NCI-H1930 (cell line): ENCODE measurements at regions not wholly inside any gene's neighbourhood (a gene's known extent, or its start where the extent isn't known, plus 50 kb on each side); places are given as distances from the start of the nearest gene placed in this dataset.

ENCODE experiments used
- DNase-seq, 2 experiments: peaks; one replicate each; lab custom pipeline; 2025; lab: John Stamatoyannopoulos, UW

- no peak for DNase-seq
Observed at GRCh38 chr7:53699215-53699837, 663.9 kb downstream of the POM121L12 start.

DNA sequence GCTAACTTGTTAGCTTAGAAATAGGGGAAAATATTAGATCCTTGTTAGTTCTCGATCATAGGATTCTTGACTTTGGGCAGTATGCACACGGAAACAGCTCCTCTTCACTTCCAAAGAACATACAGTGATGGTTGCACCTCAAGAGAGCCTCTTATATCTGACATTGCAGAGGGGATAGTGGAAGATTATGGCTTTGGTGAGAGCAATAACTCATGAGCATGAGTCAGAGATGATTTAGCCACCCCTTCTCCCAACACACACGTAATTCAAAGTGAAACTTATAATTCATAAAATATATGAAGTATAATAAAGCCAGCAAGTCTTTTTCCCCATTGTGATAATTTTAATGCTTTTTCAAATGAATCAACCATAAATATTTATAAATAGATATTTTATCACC, 683.7 kb downstream of the POM121L12 start:
- no peak for DNase-seq

DNA sequence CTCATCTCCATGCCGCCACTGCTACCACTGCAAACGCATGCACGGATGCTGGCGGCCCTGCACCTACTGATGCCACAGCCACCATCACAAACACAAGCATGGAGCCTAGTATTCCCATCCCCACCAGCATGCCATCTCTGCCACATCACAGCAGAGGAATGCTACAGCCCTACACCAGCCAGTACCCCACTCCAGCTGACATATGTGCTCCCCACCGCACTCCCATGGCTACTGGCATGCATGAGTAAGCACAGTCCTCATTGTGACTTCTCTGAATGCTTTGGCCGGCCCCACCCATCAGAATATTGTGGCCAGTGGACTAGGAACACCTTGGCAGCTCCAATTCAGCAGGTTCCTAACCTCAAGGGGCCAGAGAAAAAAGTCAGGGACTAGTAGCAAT, 705.5 kb downstream of the POM121L12 start:
- no peak for DNase-seq

GRCh38 chr7:53743697-53744402, 708.4 kb downstream of the POM121L12 start:
- no peak for DNase-seq

GRCh38 chr7:53744403-53744760, 708.9 kb downstream of the POM121L12 start:
- no peak for DNase-seq

- DNase-seq = no peak
Observed at GRCh38 chr7:53756946-53757345, 721.5 kb downstream of the POM121L12 start.

- DNase-seq = no peak
Observed at GRCh38 chr7:53768186-53768585, 732.8 kb downstream of the POM121L12 start.

- no peak for DNase-seq
Observed at GRCh38 chr7:53771701-53772100, 736.3 kb downstream of the POM121L12 start.

DNA sequence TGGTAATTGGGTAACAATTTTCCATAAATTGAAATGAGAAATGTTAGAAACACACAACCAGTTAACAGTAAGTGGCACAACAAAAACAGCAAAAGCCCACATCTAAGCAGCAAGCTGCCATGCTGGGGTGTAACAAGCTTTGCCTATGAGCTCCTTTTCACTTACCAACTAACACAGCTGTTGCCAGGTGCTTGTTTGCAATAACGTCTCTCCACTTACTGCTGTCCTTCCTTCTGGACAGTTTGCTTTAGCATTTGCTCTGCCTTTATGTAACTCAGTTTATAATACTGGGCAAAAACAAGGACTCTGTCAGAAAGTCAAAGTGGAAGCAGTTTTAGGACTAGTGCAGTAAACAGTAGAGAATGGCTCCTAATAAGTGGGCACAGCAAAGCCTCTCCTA, 740.9 kb downstream of the POM121L12 start:
- no peak for DNase-seq

DNA sequence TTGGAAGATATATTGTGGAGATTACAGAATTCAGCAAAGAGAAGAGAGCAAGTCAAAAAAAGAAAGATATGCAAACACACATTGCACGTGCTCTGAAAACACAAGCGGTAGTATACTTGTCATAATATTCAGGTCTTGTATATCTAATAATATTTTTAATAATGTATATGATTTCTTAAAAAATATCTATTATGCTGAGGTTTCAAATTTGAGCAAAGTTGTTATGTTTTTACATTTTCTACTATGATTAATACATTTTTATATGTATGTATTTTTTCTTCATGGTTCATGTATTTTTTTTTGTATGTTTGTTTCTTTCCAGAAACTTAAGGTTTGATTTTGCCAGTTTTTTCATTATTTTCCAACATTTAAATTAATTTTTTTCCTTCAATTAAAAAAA, 752.4 kb upstream of the VSTM2A start:
- DNase-seq = no peak

DNA sequence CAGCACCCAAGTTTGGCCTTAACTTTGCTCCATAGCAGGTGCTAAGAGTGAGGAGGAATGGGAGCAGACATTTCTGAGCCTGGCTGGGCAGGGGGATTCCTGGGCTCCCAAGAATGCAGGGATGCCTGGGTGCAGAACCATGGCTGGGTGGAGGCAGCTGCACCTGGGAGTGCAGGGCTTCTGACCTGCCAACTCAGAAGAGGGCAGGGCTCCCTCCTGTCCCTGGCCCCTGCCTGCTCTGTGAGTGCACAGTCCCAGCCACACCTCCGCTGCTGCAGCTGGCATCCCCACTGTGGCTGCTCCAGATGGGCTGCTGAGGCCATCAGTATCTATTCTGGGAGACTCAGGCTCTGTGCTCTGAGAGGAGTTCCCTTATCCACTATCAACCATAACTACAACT, 747.4 kb upstream of the VSTM2A start:
- DNase-seq = no peak

DNA sequence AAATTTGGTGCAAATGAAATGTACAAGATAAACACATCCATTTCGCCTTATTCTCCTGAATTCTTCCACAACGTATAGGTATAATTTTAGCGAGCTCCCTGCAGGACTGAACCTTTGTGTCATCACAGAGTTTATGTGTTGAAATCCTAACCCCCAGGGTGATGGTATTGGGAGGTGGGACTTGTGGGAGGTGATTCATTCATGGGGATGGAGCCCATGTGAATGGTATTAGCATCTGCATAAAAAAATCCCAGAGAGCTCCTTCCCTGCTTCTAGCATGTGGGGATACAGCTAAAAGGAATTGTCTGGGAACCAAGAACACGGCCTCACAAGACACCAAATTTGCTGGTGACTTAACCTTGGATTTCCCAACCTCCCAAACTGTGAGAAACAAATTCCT, 741.4 kb upstream of the VSTM2A start:
- DNase-seq = no peak

- no peak for DNase-seq
Observed at GRCh38 chr7:53806119-53806518, 736.1 kb upstream of the VSTM2A start.

DNA sequence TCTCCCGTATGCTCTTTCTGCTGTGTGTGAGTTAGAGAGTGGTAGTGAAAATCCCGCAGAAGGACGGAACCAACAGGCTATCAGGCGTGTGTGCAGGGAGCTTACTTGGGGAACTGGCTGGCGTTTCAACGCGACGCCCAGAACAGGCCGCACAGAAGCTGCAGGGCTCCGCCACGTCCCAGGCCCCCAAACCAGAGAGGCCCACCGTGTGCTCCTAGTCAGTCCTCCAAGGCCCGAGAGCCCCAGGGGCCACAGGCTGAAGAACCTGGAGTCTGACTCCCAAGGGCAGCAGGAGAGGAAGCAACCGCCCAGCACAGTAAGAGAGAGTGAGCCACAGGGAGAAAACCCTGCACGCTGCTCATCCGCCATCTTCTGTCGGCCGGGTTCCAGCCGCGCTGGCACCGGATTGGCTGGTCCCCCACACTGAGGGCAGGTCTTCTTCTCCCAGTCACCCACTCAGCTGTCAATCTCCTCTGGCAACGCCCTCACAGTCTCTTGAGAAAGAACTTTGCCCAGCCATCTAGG, 730.6 kb upstream of the VSTM2A start:
- peak; percentile 5 to 24 for DNase-seq

GRCh38 chr7:53812135-53812534, 730.0 kb upstream of the VSTM2A start:
- DNase-seq = no peak

DNA sequence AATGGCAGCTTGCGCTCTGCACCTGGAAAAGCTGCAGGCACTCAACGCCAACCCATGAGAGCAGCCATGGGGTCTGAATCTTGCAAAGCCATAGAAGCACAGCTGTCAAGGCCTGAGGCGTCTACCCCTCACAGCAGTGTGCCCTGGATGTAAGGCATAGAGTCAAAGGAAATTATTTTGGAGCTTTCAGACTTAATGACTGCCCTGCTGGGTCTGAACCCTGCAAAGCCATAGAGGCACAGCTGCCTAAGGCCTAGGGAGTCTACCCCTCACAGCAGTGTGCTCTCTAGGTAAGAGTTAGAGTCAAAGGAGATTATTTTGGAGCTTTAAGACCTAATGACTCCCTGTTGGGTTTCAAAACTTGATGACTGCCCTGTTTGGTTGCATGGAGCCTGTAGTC, 706.9 kb upstream of the VSTM2A start:
- DNase-seq = no peak

GRCh38 chr7:53877688-53878087, 664.5 kb upstream of the VSTM2A start:
- no peak for DNase-seq

DNA sequence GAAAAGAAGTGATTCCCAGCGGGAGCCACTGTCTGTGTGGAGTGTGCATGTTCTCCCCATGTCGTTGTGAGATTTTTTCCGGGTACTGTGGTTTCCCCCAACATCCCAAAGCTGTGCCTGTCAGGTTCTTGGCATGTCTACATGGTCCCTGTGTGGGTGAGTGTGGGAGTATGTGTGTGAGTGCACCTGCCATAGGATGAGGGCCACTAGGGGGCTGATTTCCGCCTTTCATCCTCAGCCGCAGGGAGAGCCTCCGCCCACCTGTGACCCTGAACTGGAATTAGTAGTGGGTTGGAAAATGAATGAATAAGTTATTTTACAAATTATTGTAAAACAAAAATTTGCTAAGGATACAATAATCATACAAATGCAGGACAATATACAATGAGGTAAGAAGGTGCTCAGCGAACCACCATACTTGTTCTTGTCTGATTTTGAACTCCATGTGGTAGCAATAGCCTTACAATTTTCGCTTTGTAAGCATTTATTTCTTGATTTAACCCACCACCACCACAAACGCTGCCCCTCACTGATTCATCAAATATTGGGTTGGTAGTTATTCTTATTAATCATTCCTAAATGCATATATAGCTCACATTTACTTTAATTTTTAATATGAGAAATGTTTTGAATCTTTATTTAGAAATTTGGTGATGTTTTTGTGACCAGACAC, 641.2 kb upstream of the VSTM2A start:
- no peak for DNase-seq

- DNase-seq = no peak
Observed at GRCh38 chr7:53904355-53904754, 637.8 kb upstream of the VSTM2A start.

DNA sequence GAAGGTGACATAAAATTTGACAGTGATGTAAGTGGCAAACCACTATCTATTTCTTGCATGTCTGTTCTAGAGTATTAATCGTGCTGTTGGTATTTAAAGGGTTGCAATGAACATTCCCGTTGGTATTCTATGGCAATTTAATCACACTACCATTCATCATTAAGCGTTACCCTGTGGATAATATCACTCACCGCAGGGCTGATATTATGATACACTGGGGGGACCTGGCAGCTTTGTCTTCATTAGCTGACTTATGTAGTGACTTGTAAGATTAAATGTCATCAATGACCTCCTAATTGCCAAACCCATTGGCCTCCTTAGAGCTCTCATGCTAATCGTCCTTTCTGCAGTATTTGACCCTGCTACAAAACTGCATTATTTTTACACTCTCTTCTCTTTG, 624.5 kb upstream of the VSTM2A start:
- no peak for DNase-seq

DNA sequence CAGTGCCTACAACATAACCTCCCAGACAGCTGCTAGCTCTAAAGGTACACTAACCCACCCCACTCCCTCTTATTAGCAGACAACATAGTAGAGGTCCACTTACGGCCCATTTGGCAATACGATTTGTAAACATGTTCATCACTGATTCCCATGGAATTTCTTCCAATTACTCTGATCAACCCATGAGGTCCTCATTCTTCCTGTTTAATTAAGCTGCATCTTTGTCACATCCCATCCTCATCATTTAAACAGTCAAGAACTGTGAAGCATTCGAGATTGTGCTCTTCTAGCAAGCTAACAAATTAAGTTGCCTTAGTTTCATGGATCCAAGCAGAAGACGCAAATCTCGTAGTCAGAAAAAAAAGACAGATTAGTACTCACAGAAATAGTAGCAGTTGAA, 622.2 kb upstream of the VSTM2A start:
- DNase-seq = no peak

DNA sequence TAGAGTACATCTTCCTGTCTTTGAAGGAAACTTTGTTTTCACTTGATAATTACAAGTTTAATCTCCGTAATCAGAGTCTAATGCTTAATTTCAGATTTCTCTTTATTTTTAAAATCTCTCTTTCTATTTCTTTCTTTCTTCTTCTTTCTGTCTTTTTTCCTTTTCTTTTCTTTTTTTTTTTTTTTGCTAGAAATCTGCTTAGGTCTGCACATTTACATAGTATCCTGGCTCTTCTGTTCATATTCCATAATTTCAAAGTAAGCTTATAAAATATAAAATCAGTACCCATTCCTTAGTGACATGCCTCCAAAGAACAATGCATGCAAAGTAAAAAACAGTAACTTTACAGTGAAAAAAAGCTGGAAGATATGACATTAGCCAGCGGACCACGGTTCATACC, 601.7 kb upstream of the VSTM2A start:
- DNase-seq = no peak

DNA sequence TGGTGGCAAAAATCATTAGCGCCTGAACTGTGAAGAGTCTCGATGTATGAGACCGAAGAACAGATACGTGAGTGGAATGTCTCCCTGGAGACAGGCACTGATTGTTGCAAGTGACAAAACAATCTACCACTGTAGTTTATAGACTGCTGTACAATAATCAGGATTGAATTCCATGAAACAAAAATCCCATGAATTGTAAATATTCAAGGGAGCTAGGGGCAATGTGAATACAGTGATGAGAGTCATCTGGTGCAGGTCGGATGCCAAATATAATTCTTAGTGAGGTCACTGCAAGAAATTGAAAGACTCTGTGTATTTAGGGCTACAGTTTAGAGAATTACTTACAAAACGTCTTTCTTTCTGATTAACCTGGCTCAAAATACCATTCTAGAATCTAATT, 594.4 kb upstream of the VSTM2A start:
- DNase-seq = no peak
